NCI-H524 (cell line): ENCODE measurements at regions not wholly inside any gene's neighbourhood (a gene's known extent, or its start where the extent isn't known, plus 50 kb on each side); places are given as distances from the start of the nearest gene placed in this dataset.
"Not testable (repeated sequence)": the region's sequence is repeated elsewhere in the genome, so short reads cannot be mapped to it uniquely, and the experiment has no call there.

Experiments
- DNase-seq, 2 experiments: peaks; one replicate each; lab custom pipeline; 2025; lab: John Stamatoyannopoulos, UW

GRCh38 chr5:126234563-126235195, 188.5 kb upstream of the GRAMD2B start:
- peak; percentile 2 to 44 for DNase-seq

GRCh38 chr5:126235628-126236027, 187.6 kb upstream of the GRAMD2B start:
- peak in 1 of 2 experiments; percentile 2 for DNase-seq

GRCh38 chr5:126236994-126237393, 186.2 kb upstream of the GRAMD2B start:
- DNase-seq, result no peak

- no peak for DNase-seq
Observed at GRCh38 chr5:126248611-126249010, 174.6 kb upstream of the GRAMD2B start.

- DNase-seq, result no peak
Observed at GRCh38 chr5:126251024-126251423, 172.2 kb upstream of the GRAMD2B start.

GRCh38 chr5:126253406-126253805, 169.8 kb upstream of the GRAMD2B start:
- DNase-seq, result no peak

- peak; percentile 35 to 85 for DNase-seq
Observed at GRCh38 chr5:126263591-126264184, 159.5 kb upstream of the GRAMD2B start.

- DNase-seq, result no peak
Observed at GRCh38 chr5:126265917-126266316, 157.3 kb upstream of the GRAMD2B start.

- DNase-seq, result no peak
Observed at GRCh38 chr5:126267438-126267837, 155.8 kb upstream of the GRAMD2B start.

- peak; percentile 19 to 68 for DNase-seq
Observed at GRCh38 chr5:126268697-126269315, 154.4 kb upstream of the GRAMD2B start.

- peak; percentile 66 to 85 for DNase-seq
Observed at GRCh38 chr5:126269511-126269910, 153.7 kb upstream of the GRAMD2B start.

- no peak for DNase-seq
Observed at GRCh38 chr5:126271141-126271540, 152.1 kb upstream of the GRAMD2B start.

- peak; percentile 27 to 64 for DNase-seq
Observed at GRCh38 chr5:126274076-126274762, 149.0 kb upstream of the GRAMD2B start.

GRCh38 chr5:126274763-126275125, 148.5 kb upstream of the GRAMD2B start:
- DNase-seq, result no peak

- DNase-seq, result no peak
Observed at GRCh38 chr5:126277762-126278161, 145.4 kb upstream of the GRAMD2B start.

GRCh38 chr5:126280343-126280742, 142.9 kb upstream of the GRAMD2B start:
- DNase-seq, result no peak

- DNase-seq, result peak in 1 of 2 experiments; percentile 36
Observed at GRCh38 chr5:126280846-126281245, 142.4 kb upstream of the GRAMD2B start.

GRCh38 chr5:126284977-126285696, 138.1 kb upstream of the GRAMD2B start:
- DNase-seq, result no peak

GRCh38 chr5:126296121-126296520, 127.1 kb upstream of the GRAMD2B start:
- DNase-seq, result not testable (repeated sequence)

GRCh38 chr5:126300293-126300692, 122.9 kb upstream of the GRAMD2B start:
- DNase-seq, result no peak

- DNase-seq, result no peak
Observed at GRCh38 chr5:126301056-126301455, 122.2 kb upstream of the GRAMD2B start.

GRCh38 chr5:126309860-126310259, 113.3 kb upstream of the GRAMD2B start:
- no peak for DNase-seq
